ENCODE measurements at regions not wholly inside any gene's neighbourhood (a gene's known extent, or its start where the extent isn't known, plus 50 kb on each side); places are given as distances from the start of the nearest gene placed in this dataset.

DNA sequence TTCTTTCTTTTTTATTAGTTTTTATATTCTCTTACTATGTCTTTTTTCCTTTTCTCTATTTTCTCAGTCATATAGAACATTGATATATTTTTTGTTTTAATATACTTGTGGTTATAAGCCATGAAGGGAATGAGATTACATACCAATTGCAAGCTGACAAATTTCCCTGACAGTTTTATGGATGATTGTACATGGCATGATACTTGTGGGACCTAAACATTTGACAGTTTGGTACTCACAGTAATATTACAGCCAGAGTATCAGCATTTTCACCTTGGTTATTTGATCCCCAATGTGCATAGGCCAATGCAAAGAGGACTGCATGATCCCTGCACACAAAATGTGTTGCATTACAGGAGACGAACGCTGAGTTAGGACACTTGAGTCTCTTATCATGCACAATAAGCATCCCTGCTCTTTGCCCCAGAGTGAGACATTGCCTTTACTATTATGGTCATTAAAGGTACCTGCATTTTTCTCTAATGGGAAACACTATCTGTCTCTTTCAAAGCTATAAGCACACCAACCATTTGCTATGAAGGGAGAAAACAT lies 713.4 kb upstream of the PCDH20 start:
- TF ChIP-seq, protein P1, sequence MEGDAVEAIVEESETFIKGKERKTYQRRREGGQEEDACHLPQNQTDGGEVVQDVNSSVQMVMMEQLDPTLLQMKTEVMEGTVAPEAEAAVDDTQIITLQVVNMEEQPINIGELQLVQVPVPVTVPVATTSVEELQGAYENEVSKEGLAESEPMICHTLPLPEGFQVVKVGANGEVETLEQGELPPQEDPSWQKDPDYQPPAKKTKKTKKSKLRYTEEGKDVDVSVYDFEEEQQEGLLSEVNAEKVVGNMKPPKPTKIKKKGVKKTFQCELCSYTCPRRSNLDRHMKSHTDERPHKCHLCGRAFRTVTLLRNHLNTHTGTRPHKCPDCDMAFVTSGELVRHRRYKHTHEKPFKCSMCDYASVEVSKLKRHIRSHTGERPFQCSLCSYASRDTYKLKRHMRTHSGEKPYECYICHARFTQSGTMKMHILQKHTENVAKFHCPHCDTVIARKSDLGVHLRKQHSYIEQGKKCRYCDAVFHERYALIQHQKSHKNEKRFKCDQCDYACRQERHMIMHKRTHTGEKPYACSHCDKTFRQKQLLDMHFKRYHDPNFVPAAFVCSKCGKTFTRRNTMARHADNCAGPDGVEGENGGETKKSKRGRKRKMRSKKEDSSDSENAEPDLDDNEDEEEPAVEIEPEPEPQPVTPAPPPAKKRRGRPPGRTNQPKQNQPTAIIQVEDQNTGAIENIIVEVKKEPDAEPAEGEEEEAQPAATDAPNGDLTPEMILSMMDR (IDR thresholded peaks at IDR 0.05) = no peak
- TF ChIP-seq POLR2A (IDR thresholded peaks at IDR 0.05) = no peak
- no peaks in the 10 kb centered on the region for H3K36me3 ChIP-seq (replicated peaks in 1 of 2; ENCODE audit: insufficient read depth in 1 of 2, low read depth in 2 of 2)
- intact Hi-C loops (cut with DNase I) = no loop called here

GRCh38 chr13:62126400-62126799 lies 710.8 kb upstream of the PCDH20 start:
- Histone ChIP-seq H3K9me3 (no peaks in the 10 kb centered on the region), H3K4me1 (no peaks in the 10 kb centered on the region), H3K27ac (no peak overlapping the region), H3K36me3 (replicated peaks in 1 of 2; ENCODE audit: insufficient read depth in 1 of 2, low read depth in 2 of 2) (no peaks in the 10 kb centered on the region), H3K27me3 (no peaks in the 10 kb centered on the region), H3K4me3 (no peak overlapping the region)
- WGBS, 2 donors = 95% methylated on average over 1 of the region's 1 CpG
- intact Hi-C loops (cut with DNase I) = no loop called here
- ATAC-seq = no peak
- no peak for DNase-seq
- TF ChIP-seq, protein P1 (IDR thresholded peaks at IDR 0.05) = no peak
- no peak for TF ChIP-seq POLR2A (IDR thresholded peaks at IDR 0.05)

More for the DNA sequence above, 713.4 kb upstream of the PCDH20 start:
- Histone ChIP-seq H3K4me1 (no peaks in the 10 kb centered on the region), H3K4me3 (no peak overlapping the region), H3K9me3 (no peaks in the 10 kb centered on the region), H3K27me3 (no peaks in the 10 kb centered on the region), H3K27ac (no peak overlapping the region)
- 27 to 28% methylated on average over 2 of the region's 2 CpGs for WGBS, 2 donors
- DNase-seq = no peak
- ATAC-seq = no peak

GRCh38 chr13:62125451-62125850 lies 709.8 kb upstream of the PCDH20 start:
- no peaks in the 10 kb centered on the region for H3K4me1 ChIP-seq
- 63 to 68% methylated on average over 1 of the region's 1 CpG for WGBS, 2 donors

DNA sequence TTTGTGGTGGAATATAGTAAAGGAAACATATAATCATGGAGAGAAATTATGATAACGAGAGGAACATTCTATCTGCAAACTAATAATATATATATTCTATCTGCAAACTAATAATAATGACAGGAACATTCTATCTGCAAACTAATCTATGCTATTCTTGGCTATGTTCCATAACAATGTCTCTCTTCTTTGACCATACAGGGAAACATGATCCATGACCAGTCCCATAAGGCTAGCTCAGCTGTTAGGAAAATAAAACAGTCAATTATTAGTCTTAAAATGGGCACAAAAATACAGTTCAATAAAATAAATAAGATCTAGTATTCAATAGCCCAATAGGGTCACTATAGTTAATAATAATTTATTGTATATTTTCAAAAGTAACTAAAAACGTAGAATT lies 707.8 kb upstream of the PCDH20 start:
- no peak overlapping the region for H3K27ac ChIP-seq
- H3K4me3 ChIP-seq = no peak overlapping the region
- ATAC-seq = no peak
- no peaks in the 10 kb centered on the region for H3K36me3 ChIP-seq (replicated peaks in 1 of 2; ENCODE audit: insufficient read depth in 1 of 2, low read depth in 2 of 2)
- TF ChIP-seq POLR2A (IDR thresholded peaks at IDR 0.05) = no peak
- TF ChIP-seq, protein P1 (IDR thresholded peaks at IDR 0.05) = no peak
- no peaks in the 10 kb centered on the region for H3K4me1 ChIP-seq
- DNase-seq = no peak
- 56 to 57% methylated on average over 2 of the region's 2 CpGs for WGBS, 2 donors
- intact Hi-C loops (cut with DNase I) = no loop called here
- no peaks in the 10 kb centered on the region for H3K27me3 ChIP-seq
- H3K9me3 ChIP-seq = no peaks in the 10 kb centered on the region

More at GRCh38 chr13:62125451-62125850, 709.8 kb upstream of the PCDH20 start:
- Histone ChIP-seq H3K36me3 (replicated peaks in 1 of 2; ENCODE audit: insufficient read depth in 1 of 2, low read depth in 2 of 2) (no peaks in the 10 kb centered on the region), H3K27me3 (no peaks in the 10 kb centered on the region), H3K27ac (no peak overlapping the region), H3K4me3 (no peak overlapping the region), H3K9me3 (no peaks in the 10 kb centered on the region)
- ATAC-seq (no peak), DNase-seq (no peak)
- intact Hi-C loops (cut with DNase I) = no loop called here
- TF ChIP-seq, protein P1 (IDR thresholded peaks at IDR 0.05) = no peak
- no peak for TF ChIP-seq POLR2A (IDR thresholded peaks at IDR 0.05)

- Histone ChIP-seq H3K36me3 (replicated peaks in 1 of 2; ENCODE audit: insufficient read depth in 1 of 2, low read depth in 2 of 2) (no peaks in the 10 kb centered on the region), H3K9me3 (no peaks in the 10 kb centered on the region), H3K27me3 (no peaks in the 10 kb centered on the region), H3K4me3 (no peak overlapping the region), H3K27ac (no peak overlapping the region), H3K4me1 (no peaks in the 10 kb centered on the region)
- WGBS, 2 donors = 37% methylated on average over 2 of the region's 2 CpGs
- intact Hi-C loops (cut with DNase I) = no loop called here
- no peak for DNase-seq
- TF ChIP-seq, protein P1 (IDR thresholded peaks at IDR 0.05) = no peak
- TF ChIP-seq POLR2A (IDR thresholded peaks at IDR 0.05) = no peak
- ATAC-seq = no peak
Observed at GRCh38 chr13:62122434-62122833, 706.8 kb upstream of the PCDH20 start.
